Body of pancreas (tissue), 4 donors: ENCODE measurements at regions not wholly inside any gene's neighbourhood (a gene's known extent, or its start where the extent isn't known, plus 50 kb on each side); places are given as distances from the start of the nearest gene placed in this dataset.

Source experiments
- CTCF ChIP-seq, 7 experiments: fragments of 450-650 bp in 4 of 7; fragments of 200-600 bp in 3 of 7; sonication (generic) in 3 of 7; IDR thresholded peaks; one replicate each; pipeline ENCODE4 v1.5.1; 2016 to 2019; ENCODE audit warnings: antibody characterized with exemption in 7 of 7
- POLR2A ChIP-seq, 3 donors: fragments of 450-650 bp; IDR thresholded peaks; one replicate each; pipeline ENCODE4 v1.6.1; 2016; ENCODE audit warnings: antibody characterized with exemption in 3 of 3, mild to moderate bottlenecking in 2 of 3

GRCh38 chr6:95420792-95421191 is 156.5 kb upstream of the MANEA start:
- TF ChIP-seq POLR2A (IDR thresholded peaks at IDR 0.05) = no peak
- no peak for TF ChIP-seq CTCF (IDR thresholded peaks at IDR 0.05)
